ENCODE measurements at regions not wholly inside any gene's neighbourhood (a gene's known extent, or its start where the extent isn't known, plus 50 kb on each side); places are given as distances from the start of the nearest gene placed in this dataset.

DNA sequence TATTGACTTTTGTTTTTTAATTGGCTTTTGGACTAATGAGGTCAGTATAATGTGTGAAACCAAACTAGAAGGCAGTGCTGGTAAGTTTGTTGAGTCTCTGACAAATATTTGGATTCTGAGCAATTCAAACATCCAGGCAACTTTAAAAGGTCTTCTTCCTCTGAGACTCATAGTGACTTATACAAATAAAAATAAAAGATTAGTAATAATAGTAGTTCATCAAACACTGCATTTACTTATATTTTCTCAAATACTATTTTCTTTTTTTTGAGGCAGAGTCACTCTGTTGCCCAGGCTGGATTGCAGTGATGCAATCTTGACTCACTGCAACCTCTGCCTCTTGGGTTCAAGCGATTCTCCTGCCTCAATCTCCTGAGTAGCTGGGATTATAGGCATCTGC lies 337.9 kb downstream of the DAD1 start:
- TF ChIP-seq, protein P1, sequence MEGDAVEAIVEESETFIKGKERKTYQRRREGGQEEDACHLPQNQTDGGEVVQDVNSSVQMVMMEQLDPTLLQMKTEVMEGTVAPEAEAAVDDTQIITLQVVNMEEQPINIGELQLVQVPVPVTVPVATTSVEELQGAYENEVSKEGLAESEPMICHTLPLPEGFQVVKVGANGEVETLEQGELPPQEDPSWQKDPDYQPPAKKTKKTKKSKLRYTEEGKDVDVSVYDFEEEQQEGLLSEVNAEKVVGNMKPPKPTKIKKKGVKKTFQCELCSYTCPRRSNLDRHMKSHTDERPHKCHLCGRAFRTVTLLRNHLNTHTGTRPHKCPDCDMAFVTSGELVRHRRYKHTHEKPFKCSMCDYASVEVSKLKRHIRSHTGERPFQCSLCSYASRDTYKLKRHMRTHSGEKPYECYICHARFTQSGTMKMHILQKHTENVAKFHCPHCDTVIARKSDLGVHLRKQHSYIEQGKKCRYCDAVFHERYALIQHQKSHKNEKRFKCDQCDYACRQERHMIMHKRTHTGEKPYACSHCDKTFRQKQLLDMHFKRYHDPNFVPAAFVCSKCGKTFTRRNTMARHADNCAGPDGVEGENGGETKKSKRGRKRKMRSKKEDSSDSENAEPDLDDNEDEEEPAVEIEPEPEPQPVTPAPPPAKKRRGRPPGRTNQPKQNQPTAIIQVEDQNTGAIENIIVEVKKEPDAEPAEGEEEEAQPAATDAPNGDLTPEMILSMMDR (IDR thresholded peaks at IDR 0.05), result no peak
- no peak for TF ChIP-seq EP300 (IDR thresholded peaks at IDR 0.05)
